SIG-M5 treated with dmso at 0.1 percent for 504 hours (cell line): ENCODE measurements at regions not wholly inside any gene's neighbourhood (a gene's known extent, or its start where the extent isn't known, plus 50 kb on each side); places are given as distances from the start of the nearest gene placed in this dataset.

Experiments
- DNase-seq: peaks from one replicate; lab custom pipeline; 2025; ENCODE audit not compliant: unreplicated experiment; lab: John Stamatoyannopoulos, UW

- no peak for DNase-seq
Measured at GRCh38 chr6:109918227-109918626, 59.9 kb upstream of the GPR6 start.

- DNase-seq, result no peak
Measured at GRCh38 chr6:109920911-109921310, 57.2 kb upstream of the GPR6 start.

DNA sequence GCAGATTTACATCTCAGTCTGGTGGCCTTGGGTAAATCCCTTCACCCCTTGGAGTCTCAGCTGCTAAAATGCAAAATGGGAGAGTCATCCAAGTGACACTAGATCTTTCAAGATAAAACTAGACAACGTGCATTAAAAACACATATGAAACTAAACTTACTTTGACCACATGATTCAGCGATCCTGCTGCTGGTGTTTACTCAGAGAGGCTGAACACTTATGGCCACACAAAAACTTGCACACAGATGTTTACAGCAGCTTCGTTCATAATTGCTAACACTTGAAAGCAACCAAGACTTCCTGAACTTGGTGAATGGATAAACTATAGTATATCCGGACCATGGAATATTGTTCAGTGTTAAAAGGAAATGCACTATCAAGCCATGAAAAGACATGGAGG is 55.3 kb upstream of the GPR6 start:
- peak; percentile 2 for DNase-seq

DNA sequence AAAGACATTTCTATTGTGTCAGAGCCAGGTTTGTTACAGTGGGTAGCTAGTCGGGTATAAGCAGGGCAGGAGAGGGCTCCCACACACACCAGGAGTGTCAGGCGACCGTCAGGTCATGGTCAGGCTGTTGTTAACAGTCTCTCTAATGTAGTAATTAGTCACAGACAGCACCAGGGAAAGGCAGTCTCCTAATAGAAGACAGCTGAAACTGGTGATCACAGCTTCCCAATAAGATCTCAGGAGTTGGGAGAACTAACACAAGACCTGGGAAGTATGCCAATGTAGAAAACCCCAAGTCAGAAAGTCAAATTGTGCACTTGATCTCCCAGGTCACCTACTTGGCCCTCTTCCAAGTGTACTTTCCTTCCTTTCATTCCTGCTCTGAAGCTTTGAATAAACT is 53.0 kb upstream of the GPR6 start:
- no peak for DNase-seq

DNA sequence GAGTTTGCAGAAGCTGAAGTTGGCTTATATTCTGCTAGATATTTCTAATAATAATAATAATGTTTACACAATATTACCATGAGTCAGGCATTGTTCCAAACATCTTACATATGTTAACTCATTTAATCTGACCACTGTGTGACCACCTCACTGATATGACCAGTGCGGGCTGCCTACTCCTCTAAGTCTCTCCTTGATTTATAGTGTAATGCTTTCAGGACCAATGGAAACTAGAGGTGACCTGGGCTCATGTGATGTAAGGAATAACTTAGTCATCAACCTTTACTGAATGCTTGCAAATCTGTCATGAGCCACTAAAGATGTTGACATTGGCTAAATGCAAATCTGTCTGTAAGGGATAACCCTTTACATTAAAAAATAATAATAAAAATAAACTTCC is 51.1 kb upstream of the GPR6 start:
- DNase-seq, result no peak
